IMR-90 (cell line): ENCODE measurements at regions not wholly inside any gene's neighbourhood (a gene's known extent, or its start where the extent isn't known, plus 50 kb on each side); places are given as distances from the start of the nearest gene placed in this dataset.

Experiments
- ATAC-seq: fragments of 200-7000 bp; cut with Tn5 transposase; 2 replicates; pipeline ENCODE4 v1.9.1; 2020; ENCODE audit warnings: low read depth, mild to moderate bottlenecking, moderate library complexity
- BruUV-seq: library from RNA; stranded (reverse); fragments of 400-500 nt; replicated peaks from 2 replicates; lab custom pipeline; 2021; lab: Mats Ljungman, UMichigan
- CTCF ChIA-PET: fragments of 300-600 bp; formaldehyde crosslinking; extraction: SDS; loops from one replicate; lab custom pipeline; 2021; ENCODE audit warnings: antibody characterized with exemption; lab: Yijun Ruan, JAX
- POLR2A ChIA-PET: fragments of 300-600 bp; sonication (Branson Sonifier 250); formaldehyde crosslinking; loops from one replicate; lab custom pipeline; 2022; ENCODE audit warnings: antibody characterized with exemption; ENCODE audit not compliant: unreplicated experiment; lab: Charles Lee
- DNase-seq: peaks from one replicate; pipeline ENCODE4 v3.0.0; 2013
- H2AFZ ChIP-seq: replicated peaks from 2 replicates; pipeline ENCODE3; 2013; ENCODE audit warnings: low read length, mild to moderate bottlenecking; ENCODE audit not compliant: poor library complexity
- H2AK5ac ChIP-seq: 2 replicates; pipeline ENCODE4 v1.6.1; 2013; ENCODE audit warnings: low read depth, low read length, inconsistent platforms
- H2AK9ac ChIP-seq: replicated peaks from 2 replicates; pipeline ENCODE3; 2013; ENCODE audit warnings: mild to moderate bottlenecking, low read depth, low read length, moderate library complexity; ENCODE audit not compliant: poor library complexity
- H2BK120ac ChIP-seq: 2 replicates; pipeline ENCODE4 v1.6.1; 2013; ENCODE audit warnings: low read depth, low read length, inconsistent platforms
- H2BK15ac ChIP-seq: 3 replicates; pipeline ENCODE4 v1.6.1; 2013; ENCODE audit warnings: low read depth, low read length, inconsistent platforms
- H2BK20ac ChIP-seq: 2 replicates; pipeline ENCODE4 v1.6.1; 2013; ENCODE audit warnings: low read depth, mild to moderate bottlenecking, inconsistent platforms, low read length, moderate library complexity
- H2BK5ac ChIP-seq: 2 replicates; pipeline ENCODE4 v1.6.1; 2013; ENCODE audit warnings: mild to moderate bottlenecking, low read depth, low read length, inconsistent platforms; ENCODE audit not compliant: poor library complexity, severe bottlenecking
- H3K14ac ChIP-seq: replicated peaks from 2 replicates; pipeline ENCODE4 v1.6.1; 2013; ENCODE audit warnings: low read depth, low read length, inconsistent platforms
- H3K18ac ChIP-seq: 2 replicates; pipeline ENCODE4 v1.6.1; 2013; ENCODE audit warnings: low read depth, low read length, control low read depth
- H3K23ac ChIP-seq: 2 replicates; pipeline ENCODE4 v1.6.1; 2013; ENCODE audit warnings: low read depth, low read length, inconsistent platforms
- H3K27ac ChIP-seq: 2 replicates; pipeline ENCODE4 v1.5.1; 2013; ENCODE audit warnings: mild to moderate bottlenecking, control low read depth, low read length; ENCODE audit not compliant: insufficient read depth
- H3K27me3 ChIP-seq: 2 replicates; pipeline ENCODE4 v1.6.1; 2013; ENCODE audit warnings: low read length; ENCODE audit not compliant: control insufficient read depth, insufficient read depth
- H3K36me3 ChIP-seq: 2 replicates; pipeline ENCODE4 v1.6.1; 2013; ENCODE audit warnings: low read length, mixed read lengths; ENCODE audit not compliant: control insufficient read depth, insufficient read depth
- H3K4ac ChIP-seq: 2 replicates; pipeline ENCODE4 v1.6.1; 2013; ENCODE audit warnings: low read depth, low read length, inconsistent platforms
- H3K4me1 ChIP-seq: 2 replicates; pipeline ENCODE4 v1.6.1; 2013; ENCODE audit warnings: low read length, mixed read lengths; ENCODE audit not compliant: control insufficient read depth, insufficient read depth
- H3K4me2 ChIP-seq: 2 replicates; pipeline ENCODE4 v1.6.1; 2013; ENCODE audit warnings: low read depth, mild to moderate bottlenecking, control low read depth, low read length, moderate library complexity
- H3K4me3 ChIP-seq: 2 replicates; pipeline ENCODE4 v1.5.1; 2013; ENCODE audit warnings: low read depth, mild to moderate bottlenecking, control low read depth, low read length, moderate library complexity; ENCODE audit not compliant: insufficient read depth
- H3K56ac ChIP-seq: 2 replicates; pipeline ENCODE4 v1.6.1; 2013; ENCODE audit warnings: low read length, inconsistent platforms; ENCODE audit not compliant: insufficient read depth; ENCODE audit errors: extremely low read depth
- H3K79me1 ChIP-seq, 2 experiments: 2 replicates each; pipeline ENCODE4 v1.6.1; 2013; ENCODE audit warnings: low read length in 2 of 2, inconsistent platforms in 1 of 2, low read depth in 1 of 2
- H3K9ac ChIP-seq: 2 replicates; pipeline ENCODE4 v1.6.1; 2013; ENCODE audit warnings: low read depth, low read length, control low read depth
- H3K9me1 ChIP-seq: 2 replicates; pipeline ENCODE4 v1.6.1; 2013; ENCODE audit warnings: low read length, inconsistent platforms; ENCODE audit not compliant: insufficient read depth
- H3K9me3 ChIP-seq: 2 replicates; pipeline ENCODE4 v1.6.1; 2013; ENCODE audit warnings: low read length; ENCODE audit not compliant: control insufficient read depth, insufficient read depth
- H4K20me1 ChIP-seq: 2 replicates; pipeline ENCODE4 v1.6.1; 2013; ENCODE audit warnings: low read length, inconsistent platforms; ENCODE audit not compliant: insufficient read depth
- H4K5ac ChIP-seq: 2 replicates; pipeline ENCODE4 v1.6.1; 2013; ENCODE audit warnings: mild to moderate bottlenecking, low read depth, low read length, control low read depth
- H4K8ac ChIP-seq, 2 experiments: 2 replicates each; pipeline ENCODE4 v1.6.1; 2013; ENCODE audit warnings: low read depth in 2 of 2, low read length in 2 of 2, control low read depth in 1 of 2, inconsistent platforms in 1 of 2
- H4K91ac ChIP-seq: 2 replicates; pipeline ENCODE4 v1.6.1; 2013; ENCODE audit warnings: low read depth, low read length, inconsistent platforms; ENCODE audit not compliant: insufficient read depth
- BHLHE40 ChIP-seq: fragments of 150-350 bp; IDR thresholded peaks from 2 replicates; pipeline ENCODE4 v1.6.1; 2016; ENCODE audit warnings: mild to moderate bottlenecking, low read depth, low read length
- CEBPB ChIP-seq: IDR thresholded peaks from 2 replicates; pipeline ENCODE4 v1.6.1; 2012; ENCODE audit warnings: low read depth, low read length, improper control_type of control experiment
- CHD1 ChIP-seq: IDR thresholded peaks from 2 replicates; pipeline ENCODE4 v1.6.1; 2012; ENCODE audit warnings: low read depth, low read length, improper control_type of control experiment
- CTCF ChIP-seq: conservative IDR thresholded peaks from 2 replicates; pipeline ENCODE4 v1.5.1; 2012; ENCODE audit warnings: mild to moderate bottlenecking, low read depth, low read length, improper control_type of control experiment
- ELK1 ChIP-seq: fragments of 150-350 bp; IDR thresholded peaks from 2 replicates; pipeline ENCODE4 v1.6.1; 2016; ENCODE audit warnings: low read depth, mild to moderate bottlenecking, low read length, moderate library complexity, borderline replicate concordance
- FOS ChIP-seq: fragments of 150-350 bp; IDR thresholded peaks from 2 replicates; pipeline ENCODE4 v1.6.1; 2016; ENCODE audit warnings: low read depth, low read length
- MAFK ChIP-seq: IDR thresholded peaks from 2 replicates; pipeline ENCODE4 v1.6.1; 2012; ENCODE audit warnings: low read depth, low read length, improper control_type of control experiment
- MAZ ChIP-seq: IDR thresholded peaks from 2 replicates; pipeline ENCODE4 v1.6.1; 2012; ENCODE audit warnings: low read depth, mild to moderate bottlenecking, low read length, improper control_type of control experiment, moderate library complexity, borderline replicate concordance
- MXI1 ChIP-seq: IDR thresholded peaks from 2 replicates; pipeline ENCODE4 v1.6.1; 2012; ENCODE audit warnings: low read depth, mild to moderate bottlenecking, low read length, moderate library complexity, borderline replicate concordance
- NFE2L2 ChIP-seq: fragments of 150-350 bp; IDR thresholded peaks from 2 replicates; pipeline ENCODE4 v1.6.1; 2016; ENCODE audit warnings: low read depth, mild to moderate bottlenecking, low read length
- POLR2A ChIP-seq: IDR thresholded peaks from 2 replicates; pipeline ENCODE4 v1.6.1; 2012; ENCODE audit warnings: mild to moderate bottlenecking, low read depth, low read length
- RAD21 ChIP-seq: IDR thresholded peaks from 2 replicates; pipeline ENCODE4 v1.6.1; 2012; ENCODE audit warnings: low read length, improper control_type of control experiment
- RCOR1 ChIP-seq: IDR thresholded peaks from 2 replicates; pipeline ENCODE4 v1.6.1; 2012; ENCODE audit warnings: mild to moderate bottlenecking, low read length, improper control_type of control experiment; ENCODE audit not compliant: insufficient replicate concordance
- RFX5 ChIP-seq: IDR thresholded peaks from 2 replicates; pipeline ENCODE4 v1.8.0; 2012; ENCODE audit warnings: low read depth, mild to moderate bottlenecking, low read length, moderate library complexity
- SMC3 ChIP-seq: fragments of 150-350 bp; IDR thresholded peaks from 2 replicates; pipeline ENCODE4 v1.6.1; 2016; ENCODE audit warnings: low read depth, mild to moderate bottlenecking, antibody characterized with exemption, low read length, moderate library complexity
- USF2 ChIP-seq: fragments of 150-350 bp; IDR thresholded peaks from 2 replicates; pipeline ENCODE4 v1.6.1; 2017; ENCODE audit warnings: mild to moderate bottlenecking, antibody characterized with exemption, low read length, low read depth
- WGBS, 2 experiments: methylation state at CpG; one replicate each; pipeline versions ENCODE4 v1.1.5 to v1.1.7; 2013; ENCODE audit warnings: missing lambda C conversion rate in 2 of 2; ENCODE audit not compliant: insufficient read length in 1 of 2; ENCODE audit errors: extremely low coverage in 2 of 2; 5-methylcytosine and 5-hydroxymethylcytosine counted together
- dilution Hi-C: fragments of 300-500 bp; cut with HindIII; formaldehyde crosslinking; loops from one replicate; pipeline ENCODE4 v1.14.3; 2018; ENCODE audit warnings: low sequenced_read_pairs; ENCODE audit not compliant: unreplicated experiment
- in situ Hi-C: fragments of 300-500 bp; cut with MboI; formaldehyde crosslinking; loops from 3 replicates; pipeline ENCODE4 v1.14.3; 2019; ENCODE audit warnings: low sequenced_read_pairs, inconsistent platforms, mixed read lengths
- intact Hi-C: fragments of 100-400 bp; cut with micrococcal nuclease; formaldehyde crosslinking; loops from 2 replicates; pipeline ENCODE4 v1.10.0; 2022

GRCh38 chr10:28988980-28989379, 299.9 kb upstream of the LYZL1 start:
- no peak for ATAC-seq
- TF ChIP-seq CEBPB (no peak), CTCF (no peak), POLR2A (no peak), FOS (no peak), MXI1 (no peak), ELK1 (no peak), BHLHE40 (no peak), RCOR1 (no peak), CHD1 (no peak), SMC3 (no peak), MAFK (no peak), NFE2L2 (no peak), RFX5 (no peak), MAZ (no peak), USF2 (no peak), RAD21 (no peak)
- dilution Hi-C loops (no loop called here), intact Hi-C loops (no loop called here), in situ Hi-C loops (loop anchor here (10.0 kb wide), 1 partner anchor 314 kb away; the partner anchor contains the start of gene BAMBI)
- Histone ChIP-seq H4K91ac (no peak overlapping the region), H2AFZ (no peak overlapping the region), H3K79me1 (no peaks in the 10 kb centered on the region), H2BK20ac (no peak overlapping the region), H3K4me3 (no peak overlapping the region), H3K9me3 (no peaks in the 10 kb centered on the region), H2AK9ac (no peak overlapping the region), H4K5ac (no peak overlapping the region), H3K9ac (no peak overlapping the region), H3K56ac (no peak overlapping the region), H2BK15ac (no peak overlapping the region), H3K27ac (no peak overlapping the region), H3K18ac (no peak overlapping the region), H2BK5ac (no peak overlapping the region), H3K9me1 (peaks cover 11% of the 10 kb centered on the region), H3K4ac (no peak overlapping the region), H3K14ac (no peak overlapping the region), H4K20me1 (no peaks in the 10 kb centered on the region), H2AK5ac (no peak overlapping the region), H2BK120ac (no peak overlapping the region), H3K36me3 (no peaks in the 10 kb centered on the region), H3K4me2 (no peak overlapping the region), H3K27me3 (no peaks in the 10 kb centered on the region), H3K23ac (no peak overlapping the region), H4K8ac (no peak overlapping the region), H3K4me1 (peaks cover 8% of the 10 kb centered on the region)
- POLR2A ChIA-PET: no interaction called here
- DNase-seq: no peak
- CTCF ChIA-PET: interaction anchor here (1.5 kb wide), 1 partner anchor 325 kb away, joined by 5 read pairs; no protein-coding TSS in a partner anchor
- no CpG with 5 or more reads among the region's 6 CpGs for WGBS, 2 experiments
- BruUV-seq: no TSS peak
